ENCODE measurements at regions not wholly inside any gene's neighbourhood (a gene's known extent, or its start where the extent isn't known, plus 50 kb on each side); places are given as distances from the start of the nearest gene placed in this dataset.
A peak's percentile ranks its signal among the peaks of the same experiment; 100 is the strongest.

DNA sequence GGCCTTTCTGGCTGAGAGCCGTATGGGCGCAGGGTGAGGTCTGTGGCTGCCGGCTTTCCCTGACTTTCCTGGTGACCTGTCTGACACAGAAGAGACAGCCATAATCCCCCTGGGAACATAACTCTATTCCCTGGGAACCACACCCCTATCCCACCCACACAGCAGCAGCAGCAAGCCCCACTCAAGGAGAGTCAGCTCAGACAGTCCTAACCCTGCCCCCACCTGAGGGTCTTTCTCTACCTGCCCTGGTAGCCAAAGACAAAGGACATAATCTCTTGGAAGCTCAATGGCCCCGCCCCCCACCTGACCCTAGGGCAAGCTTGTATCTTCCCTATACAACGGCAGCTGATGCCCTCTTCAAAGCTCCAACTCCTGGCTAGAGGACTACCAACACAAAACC is 74.6 kb downstream of the PABPC4L start:
- TF ChIP-seq SMC3 (conservative IDR thresholded peaks at IDR 0.05; ENCODE audit: poor library complexity) = no peak
- no peak for TF ChIP-seq EZH2 (IDR thresholded peaks at IDR 0.05; ENCODE audit: borderline replicate concordance, insufficient read depth, low read length, poor library complexity, severe bottlenecking)
- no peak for TF ChIP-seq RAD21 (conservative IDR thresholded peaks at IDR 0.05)
- no peak for TF ChIP-seq CTCF (IDR thresholded peaks at IDR 0.05; ENCODE audit: poor library complexity, severe bottlenecking)
- no peak for TF ChIP-seq EP300 (conservative IDR thresholded peaks at IDR 0.05; ENCODE audit: poor library complexity, severe bottlenecking)
- no peak for TF ChIP-seq POLR2AphosphoS5 (IDR thresholded peaks at IDR 0.05)
- TF ChIP-seq TAF1 (IDR thresholded peaks at IDR 0.05; ENCODE audit: low read depth) = no peak
- no peak for TF ChIP-seq REST (IDR thresholded peaks at IDR 0.05; ENCODE audit: borderline replicate concordance)
- no peak for TF ChIP-seq MXI1 (conservative IDR thresholded peaks at IDR 0.05; ENCODE audit: poor library complexity, severe bottlenecking)
- Histone ChIP-seq H3K4me2 (ENCODE audit: low read length) (no peak overlapping the region), H3K27ac (ENCODE audit: low read length) (no peak overlapping the region), H4K20me1 (ENCODE audit: insufficient read depth) (no peaks in the 10 kb centered on the region), H3K27me3 (ENCODE audit: insufficient read depth, low read depth, low read length) (no peaks in the 10 kb centered on the region), H3K9me2 (ENCODE audit: insufficient read depth, low read length) (no peaks in the 10 kb centered on the region), H3K36me3 (ENCODE audit: insufficient read depth, low read length) (no peaks in the 10 kb centered on the region), H3K4me3 (ENCODE audit: low read length) (no peak overlapping the region), H3F3A (ENCODE audit: insufficient read depth, low read length, poor library complexity, severe bottlenecking) (no peaks in the 10 kb centered on the region), H3K9me3 (ENCODE audit: low read length) (no peaks in the 10 kb centered on the region), H2AFZ (ENCODE audit: low read depth, low read length) (no peak overlapping the region), H3K79me2 (replicated peaks; ENCODE audit: insufficient read depth, low read length) (no peaks in the 10 kb centered on the region), H3K9ac (ENCODE audit: low read length) (no peak overlapping the region)

GRCh38 chr4:134126000-134126560 is 75.5 kb downstream of the PABPC4L start:
- H3K36me3 ChIP-seq (ENCODE audit: insufficient read depth, low read length) = no peaks in the 10 kb centered on the region
- no peaks in the 10 kb centered on the region for H3K9me2 ChIP-seq (ENCODE audit: insufficient read depth, low read length)
- no peak overlapping the region for H3K4me3 ChIP-seq (ENCODE audit: low read length)
- no peak overlapping the region for H3K4me2 ChIP-seq (ENCODE audit: low read length)
- H3K27ac ChIP-seq (ENCODE audit: low read length) = no peak overlapping the region
- no peaks in the 10 kb centered on the region for H3K27me3 ChIP-seq (ENCODE audit: insufficient read depth, low read depth, low read length)
- no peak overlapping the region for H3K9ac ChIP-seq (ENCODE audit: low read length)
- H3F3A ChIP-seq (ENCODE audit: insufficient read depth, low read length, poor library complexity, severe bottlenecking) = no peaks in the 10 kb centered on the region
- no peaks in the 10 kb centered on the region for H4K20me1 ChIP-seq (ENCODE audit: insufficient read depth)
- H3K79me2 ChIP-seq (replicated peaks; ENCODE audit: insufficient read depth, low read length) = no peaks in the 10 kb centered on the region
- no peaks in the 10 kb centered on the region for H3K9me3 ChIP-seq (ENCODE audit: low read length)
- no peak overlapping the region for H2AFZ ChIP-seq (ENCODE audit: low read depth, low read length)
- TF ChIP-seq RAD21 (conservative IDR thresholded peaks at IDR 0.05) = no peak
- TF ChIP-seq TAF1 (IDR thresholded peaks at IDR 0.05; ENCODE audit: low read depth) = no peak
- TF ChIP-seq EP300 (conservative IDR thresholded peaks at IDR 0.05; ENCODE audit: poor library complexity, severe bottlenecking) = peak; percentile 16
- peak; percentile 21 for TF ChIP-seq POLR2AphosphoS5 (IDR thresholded peaks at IDR 0.05)
- TF ChIP-seq SMC3 (conservative IDR thresholded peaks at IDR 0.05; ENCODE audit: poor library complexity) = no peak
- no peak for TF ChIP-seq EZH2 (IDR thresholded peaks at IDR 0.05; ENCODE audit: borderline replicate concordance, insufficient read depth, low read length, poor library complexity, severe bottlenecking)

Measured in neural cell (in vitro differentiated cells).